Upper lobe of left lung (tissue), 6 donors: ENCODE measurements at regions not wholly inside any gene's neighbourhood (a gene's known extent, or its start where the extent isn't known, plus 50 kb on each side); places are given as distances from the start of the nearest gene placed in this dataset.
"Not testable (repeated sequence)": the region's sequence is repeated elsewhere in the genome, so short reads cannot be mapped to it uniquely, and the experiment has no call there.

ENCODE experiments used
- ATAC-seq, 2 donors: fragments of 200-7000 bp; cut with Tn5 transposase; one replicate each; pipeline ENCODE4 v1.9.1; 2022; ENCODE audit warnings: mild to moderate bottlenecking in 2 of 2, moderate library complexity in 2 of 2; ENCODE audit not compliant: low FRiP score in 2 of 2
- DNase-seq, 2 donors: peaks; one replicate each; pipeline ENCODE4 v3.0.0-alpha.2; 2019 to 2020
- H3K27ac ChIP-seq, 4 donors: fragments of 200-600 bp; sonication (generic); one replicate each; pipeline ENCODE4 v1.5.1; 2016 to 2019
- H3K27me3 ChIP-seq, 4 donors: fragments of 200-600 bp; sonication (generic); one replicate each; pipeline ENCODE4 v1.5.1; 2017 to 2019
- H3K36me3 ChIP-seq, 4 donors: fragments of 200-600 bp; sonication (generic); one replicate each; pipeline ENCODE4 v1.5.1; 2016 to 2019
- H3K4me1 ChIP-seq, 4 donors: fragments of 200-600 bp; sonication (generic); one replicate each; pipeline ENCODE4 v1.5.1; 2018 to 2019
- H3K4me3 ChIP-seq, 4 donors: fragments of 200-600 bp; sonication (generic); one replicate each; pipeline ENCODE4 v1.5.1; 2017 to 2019; ENCODE audit warnings: mild to moderate bottlenecking in 2 of 4, moderate library complexity in 1 of 4
- H3K9me3 ChIP-seq, 4 donors: fragments of 200-600 bp; sonication (generic); one replicate each; pipeline ENCODE4 v1.5.1; 2018 to 2019
- EP300 ChIP-seq, 4 donors: sonication (generic); formaldehyde crosslinking; IDR thresholded peaks; one replicate each; pipeline ENCODE4 v1.5.1; 2017; ENCODE audit warnings: antibody characterized with exemption in 4 of 4, control low read depth in 2 of 4
- POLR2A ChIP-seq, 4 donors: fragments of 450-650 bp; IDR thresholded peaks; one replicate each; pipeline ENCODE4 v1.5.1; 2016 to 2017; ENCODE audit warnings: antibody characterized with exemption in 4 of 4, mild to moderate bottlenecking in 2 of 4
- POLR2AphosphoS5 ChIP-seq, 2 donors: sonication (generic); formaldehyde crosslinking; IDR thresholded peaks; one replicate each; pipeline ENCODE4 v1.5.1; 2017; ENCODE audit warnings: antibody characterized with exemption in 2 of 2
- WGBS, 2 donors: methylation state at CpG; one replicate each; pipeline ENCODE4 v1.1.5; 2017 to 2018; 5-methylcytosine and 5-hydroxymethylcytosine counted together
- TF ChIP-seq, protein P1 (sequence below), 6 experiments: fragments of 450-650 bp in 4 of 6; fragments of 200-600 bp in 2 of 6; sonication (generic) in 2 of 6; IDR thresholded peaks; one replicate each; pipeline ENCODE4 v1.5.1; 2016 to 2019; ENCODE audit warnings: antibody characterized with exemption in 6 of 6
- donor health status: DM: no; HTN: no; CAD: no; lungs with moderate emphysema.
- donor health status: DM: no; HTN: yes; CAD: no; lungs with severe emphysema.

DNA sequence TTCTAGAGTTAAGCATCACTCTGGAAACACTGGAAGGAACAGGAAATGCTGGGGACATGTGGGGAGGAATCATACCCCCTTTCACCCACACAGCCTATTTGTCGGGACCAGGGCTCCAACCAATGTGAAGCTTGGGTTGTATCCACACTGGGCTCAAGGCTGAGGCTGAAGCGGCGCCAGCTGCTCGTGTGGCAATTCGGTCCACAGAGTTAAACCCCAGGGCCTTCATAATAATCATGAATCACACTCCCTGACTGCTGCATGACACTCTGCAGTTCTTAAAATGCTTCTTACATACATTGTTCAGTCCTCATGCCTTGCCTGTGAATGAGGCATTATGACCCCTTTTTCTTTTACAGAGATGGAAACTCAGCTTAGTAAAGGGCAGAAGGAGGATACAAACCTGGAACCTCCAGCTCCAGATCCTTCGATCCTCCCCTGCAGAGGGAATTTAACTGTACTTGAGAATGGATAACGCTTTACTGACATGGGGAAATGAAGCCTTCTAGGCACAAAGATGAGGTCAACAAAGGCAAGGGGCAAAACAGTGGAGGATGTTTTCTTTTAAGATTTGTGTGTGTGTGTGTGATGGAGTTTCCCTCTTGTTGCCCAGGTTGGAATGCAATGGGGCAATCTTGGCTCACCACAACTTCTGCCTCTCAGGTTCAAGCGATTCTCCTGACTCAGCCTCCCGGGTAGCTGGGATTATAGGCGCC is 72.7 kb downstream of the SOX9 start:
- Histone ChIP-seq H3K4me1 (no peaks in the 10 kb centered on the region), H3K27me3 (no peaks in the 10 kb centered on the region), H3K4me3 (no peak overlapping the region), H3K27ac (peak overlapping the region in 2 of 4 donors; percentile 24 to 30), H3K9me3 (no peaks in the 10 kb centered on the region), H3K36me3 (no peaks in the 10 kb centered on the region)
- TF ChIP-seq POLR2A (IDR thresholded peaks at IDR 0.05) = no peak
- TF ChIP-seq EP300 (IDR thresholded peaks at IDR 0.05) = no peak
- no peak for TF ChIP-seq POLR2AphosphoS5 (IDR thresholded peaks at IDR 0.05)
- TF ChIP-seq, protein P1, sequence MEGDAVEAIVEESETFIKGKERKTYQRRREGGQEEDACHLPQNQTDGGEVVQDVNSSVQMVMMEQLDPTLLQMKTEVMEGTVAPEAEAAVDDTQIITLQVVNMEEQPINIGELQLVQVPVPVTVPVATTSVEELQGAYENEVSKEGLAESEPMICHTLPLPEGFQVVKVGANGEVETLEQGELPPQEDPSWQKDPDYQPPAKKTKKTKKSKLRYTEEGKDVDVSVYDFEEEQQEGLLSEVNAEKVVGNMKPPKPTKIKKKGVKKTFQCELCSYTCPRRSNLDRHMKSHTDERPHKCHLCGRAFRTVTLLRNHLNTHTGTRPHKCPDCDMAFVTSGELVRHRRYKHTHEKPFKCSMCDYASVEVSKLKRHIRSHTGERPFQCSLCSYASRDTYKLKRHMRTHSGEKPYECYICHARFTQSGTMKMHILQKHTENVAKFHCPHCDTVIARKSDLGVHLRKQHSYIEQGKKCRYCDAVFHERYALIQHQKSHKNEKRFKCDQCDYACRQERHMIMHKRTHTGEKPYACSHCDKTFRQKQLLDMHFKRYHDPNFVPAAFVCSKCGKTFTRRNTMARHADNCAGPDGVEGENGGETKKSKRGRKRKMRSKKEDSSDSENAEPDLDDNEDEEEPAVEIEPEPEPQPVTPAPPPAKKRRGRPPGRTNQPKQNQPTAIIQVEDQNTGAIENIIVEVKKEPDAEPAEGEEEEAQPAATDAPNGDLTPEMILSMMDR (IDR thresholded peaks at IDR 0.05) = no peak
- DNase-seq (peak in 1 of 2 donors; percentile 7), ATAC-seq (peak; percentile 27 to 32)
- 70 to 85% methylated on average over 9 to 10 of the region's 10 CpGs for WGBS, 2 donors

DNA sequence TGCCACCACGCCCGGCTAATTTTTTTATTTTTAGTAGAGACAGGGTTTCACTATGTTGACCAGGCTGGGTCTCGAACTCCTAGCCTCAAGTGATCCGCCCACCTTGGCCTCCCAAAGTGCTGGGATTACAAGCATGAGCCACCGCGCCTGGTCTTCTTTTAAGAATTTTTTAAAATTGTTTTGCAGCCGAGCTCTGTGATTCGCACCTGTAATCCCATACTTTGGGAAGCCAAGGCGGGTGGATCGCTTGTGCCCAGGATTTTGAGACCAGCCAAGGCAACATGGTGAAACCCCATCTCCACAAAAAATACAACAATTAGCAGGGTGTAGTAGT is 73.3 kb downstream of the SOX9 start:
- not testable (repeated sequence) for H3K9me3 ChIP-seq, H3K36me3 ChIP-seq, ATAC-seq, H3K4me3 ChIP-seq, H3K27ac ChIP-seq, H3K27me3 ChIP-seq, DNase-seq, H3K4me1 ChIP-seq
- WGBS, 2 donors = 94 to 96% methylated on average over 10 of the region's 10 CpGs

DNA sequence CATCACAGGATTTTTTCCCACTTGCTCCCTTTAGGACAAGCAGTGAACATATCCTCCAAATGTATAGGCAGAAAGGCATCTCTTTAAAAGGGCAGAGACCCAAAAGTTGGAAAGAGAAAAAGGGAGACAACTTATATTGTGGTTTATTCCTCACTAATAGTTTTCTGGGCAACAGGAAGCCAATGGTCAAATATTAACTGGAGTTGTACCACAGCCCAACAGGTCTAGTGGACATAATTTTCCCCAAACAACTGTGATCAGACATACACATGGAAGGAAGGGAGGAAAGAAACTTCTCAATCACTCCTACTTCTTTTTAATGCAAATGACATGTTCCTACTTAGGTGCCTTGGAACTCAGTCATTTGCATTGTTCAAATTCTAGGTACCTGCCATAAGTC is 78.4 kb downstream of the SOX9 start:
- Histone ChIP-seq H3K9me3 (no peaks in the 10 kb centered on the region), H3K27me3 (no peaks in the 10 kb centered on the region), H3K4me3 (no peak overlapping the region), H3K4me1 (no peaks in the 10 kb centered on the region), H3K27ac (no peak overlapping the region), H3K36me3 (no peaks in the 10 kb centered on the region)
- DNase-seq (no peak), ATAC-seq (no peak)
- TF ChIP-seq POLR2AphosphoS5 (IDR thresholded peaks at IDR 0.05) = no peak
- no peak for TF ChIP-seq POLR2A (IDR thresholded peaks at IDR 0.05)
- TF ChIP-seq EP300 (IDR thresholded peaks at IDR 0.05) = no peak
- TF ChIP-seq, protein P1 (IDR thresholded peaks at IDR 0.05) = no peak

DNA sequence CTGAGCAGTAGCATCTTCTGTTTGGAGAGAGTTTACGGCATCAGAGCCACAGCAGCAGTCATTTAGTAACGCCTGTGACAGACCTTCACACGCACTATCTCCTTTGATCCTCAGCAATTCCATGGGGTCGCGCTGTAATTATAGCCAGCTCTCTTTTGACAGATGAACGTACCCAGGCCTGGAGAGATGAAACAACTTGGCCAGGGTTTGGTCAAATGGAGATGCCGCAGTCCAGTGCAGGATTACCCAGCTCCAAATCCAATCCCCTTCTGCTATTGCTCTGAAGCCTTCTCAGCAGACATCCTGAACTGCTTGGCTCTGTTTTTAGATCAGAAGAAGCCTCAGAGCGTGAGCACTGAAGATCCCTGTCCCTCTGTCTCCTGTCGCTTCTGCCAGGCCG is 83.9 kb downstream of the SOX9 start:
- Histone ChIP-seq H3K36me3 (no peaks in the 10 kb centered on the region), H3K27ac (no peak overlapping the region), H3K27me3 (no peaks in the 10 kb centered on the region), H3K4me3 (no peak overlapping the region), H3K4me1 (no peaks in the 10 kb centered on the region), H3K9me3 (no peaks in the 10 kb centered on the region)
- ATAC-seq (no peak), DNase-seq (no peak)
- 50 to 56% methylated on average over 10 of the region's 10 CpGs for WGBS, 2 donors
- TF ChIP-seq EP300 (IDR thresholded peaks at IDR 0.05) = no peak
- no peak for TF ChIP-seq POLR2AphosphoS5 (IDR thresholded peaks at IDR 0.05)
- no peak for TF ChIP-seq POLR2A (IDR thresholded peaks at IDR 0.05)
- TF ChIP-seq, protein P1 (IDR thresholded peaks at IDR 0.05) = no peak

DNA sequence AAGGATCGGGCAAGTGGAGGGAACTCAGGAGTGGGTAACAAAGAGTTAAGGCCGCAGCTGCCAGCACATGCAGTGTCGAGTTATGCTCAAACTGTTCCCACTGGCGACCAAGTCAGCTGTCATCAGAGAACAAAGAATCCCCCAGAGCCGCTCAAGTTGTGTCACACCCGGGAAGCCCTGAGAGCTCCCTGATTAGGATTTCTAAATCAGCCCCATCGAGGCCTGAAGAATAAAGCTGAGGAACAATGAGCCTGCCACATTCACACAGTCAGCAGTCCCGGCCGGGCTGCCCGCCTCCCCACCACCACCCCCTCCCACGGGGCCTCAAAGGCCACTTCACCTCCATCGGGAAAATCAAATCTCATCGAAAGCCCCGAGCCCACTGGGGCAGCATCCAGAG is 84.5 kb downstream of the SOX9 start:
- Histone ChIP-seq H3K36me3 (no peaks in the 10 kb centered on the region), H3K4me3 (no peak overlapping the region), H3K27me3 (no peaks in the 10 kb centered on the region), H3K9me3 (no peaks in the 10 kb centered on the region), H3K4me1 (no peaks in the 10 kb centered on the region), H3K27ac (no peak overlapping the region)
- DNase-seq (peak in 1 of 2 donors; percentile 32), ATAC-seq (no peak)
- TF ChIP-seq, protein P1 (IDR thresholded peaks at IDR 0.05) = no peak
- TF ChIP-seq EP300 (IDR thresholded peaks at IDR 0.05) (no peak), POLR2A (IDR thresholded peaks at IDR 0.05) (no peak), POLR2AphosphoS5 (IDR thresholded peaks at IDR 0.05) (no peak)
- WGBS, 2 donors = 18 to 33% methylated on average over 5 to 13 of the region's 14 CpGs
